ENCODE measurements at regions not wholly inside any gene's neighbourhood (a gene's known extent, or its start where the extent isn't known, plus 50 kb on each side); places are given as distances from the start of the nearest gene placed in this dataset.

DNA sequence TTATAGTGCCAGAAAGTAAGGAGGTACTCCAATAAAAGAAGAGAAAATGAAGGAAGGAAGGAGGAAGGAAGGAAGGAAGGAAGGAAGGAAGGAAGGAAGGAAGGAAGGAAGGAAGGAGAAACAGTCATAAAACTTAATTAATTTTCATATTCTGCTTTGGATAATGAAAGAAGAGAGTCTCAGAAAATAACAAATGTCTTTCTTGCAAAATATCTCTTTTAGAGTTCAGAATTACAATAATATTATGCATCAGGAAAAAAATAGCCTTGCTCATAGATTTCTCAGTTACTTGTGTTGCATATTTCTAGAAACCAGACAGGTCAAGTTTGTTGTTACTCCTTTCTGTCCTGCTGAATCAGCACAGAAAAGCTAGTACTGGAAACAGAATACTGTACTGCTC, 130.1 kb upstream of the DKK2 start:
- H3K27ac ChIP-seq (ENCODE audit: low read depth, low read length), result no peak overlapping the region
- H3K36me3 ChIP-seq (ENCODE audit: control insufficient read depth in 1 of 2, insufficient read depth in 2 of 2, low read length in 2 of 2), result no peaks in the 10 kb centered on the region
- H2AK5ac ChIP-seq (ENCODE audit: low read length), result no peak overlapping the region
- H2AFZ ChIP-seq (ENCODE audit: insufficient read depth, low read length, poor library complexity), result no peak overlapping the region
- no peak overlapping the region for H3K4me2 ChIP-seq (ENCODE audit: low read length)
- no peaks in the 10 kb centered on the region for H3K27me3 ChIP-seq (ENCODE audit: insufficient read depth, low read length)
- H3K23ac ChIP-seq (ENCODE audit: low read length), result no peak overlapping the region
- no peak overlapping the region for H4K91ac ChIP-seq (ENCODE audit: low read depth, low read length)
- no peaks in the 10 kb centered on the region for H3K79me2 ChIP-seq (ENCODE audit: control insufficient read depth, insufficient read depth, low read length, poor library complexity)
- no peak overlapping the region for H3K9ac ChIP-seq (ENCODE audit: low read length)
- no peaks in the 10 kb centered on the region for H3K4me1 ChIP-seq (ENCODE audit: control insufficient read depth in 1 of 2, insufficient read depth in 2 of 2, low read length in 2 of 2)
- no peak overlapping the region for H4K12ac ChIP-seq (ENCODE audit: low read depth, low read length)
- H3K79me1 ChIP-seq (ENCODE audit: low read length), result no peaks in the 10 kb centered on the region
- no peak overlapping the region for H3K4ac ChIP-seq (ENCODE audit: low read depth, low read length)
- no peak overlapping the region for H2BK120ac ChIP-seq (ENCODE audit: insufficient read depth, low read length, poor library complexity)
- no peak overlapping the region for H3K14ac ChIP-seq (ENCODE audit: low read length)
- H2BK5ac ChIP-seq (ENCODE audit: low read depth, low read length, poor library complexity), result no peak overlapping the region
- DNase-seq, result no peak
- no peak overlapping the region for H3K4me3 ChIP-seq (ENCODE audit: low read depth, low read length)
- no peak overlapping the region for H4K8ac ChIP-seq (ENCODE audit: low read depth, low read length)
- no peak overlapping the region for H2BK12ac ChIP-seq (ENCODE audit: low read length)
- no peaks in the 10 kb centered on the region for H3K9me3 ChIP-seq (ENCODE audit: insufficient read depth, low read depth, low read length)
- no peak overlapping the region for H3K18ac ChIP-seq (ENCODE audit: low read length)

DNA sequence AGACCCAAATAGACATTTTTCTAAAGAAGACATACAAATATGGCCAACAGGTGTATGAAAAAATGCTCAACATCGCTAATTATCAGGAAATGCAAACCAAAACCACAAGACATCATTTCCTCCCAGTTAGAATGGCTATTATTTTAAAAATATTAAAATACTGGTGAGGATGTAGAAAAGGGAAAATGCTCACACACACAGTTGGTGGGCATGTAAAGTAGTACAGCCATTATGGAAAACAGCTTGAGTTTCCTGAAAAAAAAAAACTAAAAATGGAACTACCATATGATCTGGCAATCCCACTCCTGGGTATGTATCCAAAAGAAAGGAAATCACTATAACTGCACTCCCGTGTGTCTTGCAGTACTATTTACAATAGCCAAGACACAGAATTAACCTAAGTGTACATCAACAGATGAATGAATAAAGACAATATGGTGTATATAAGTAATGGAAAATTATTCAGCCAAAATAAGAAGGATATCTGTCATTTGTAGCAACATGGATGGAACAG, 128.9 kb upstream of the DKK2 start:
- no peaks in the 10 kb centered on the region for H3K79me2 ChIP-seq (ENCODE audit: control insufficient read depth, insufficient read depth, low read length, poor library complexity)
- H2AK5ac ChIP-seq (ENCODE audit: low read length), result no peak overlapping the region
- no peak overlapping the region for H3K4ac ChIP-seq (ENCODE audit: low read depth, low read length)
- H3K9ac ChIP-seq (ENCODE audit: low read length), result no peak overlapping the region
- H2BK12ac ChIP-seq (ENCODE audit: low read length), result no peak overlapping the region
- H4K12ac ChIP-seq (ENCODE audit: low read depth, low read length), result no peak overlapping the region
- no peaks in the 10 kb centered on the region for H3K27me3 ChIP-seq (ENCODE audit: insufficient read depth, low read length)
- no peak for DNase-seq
- H3K36me3 ChIP-seq (ENCODE audit: control insufficient read depth in 1 of 2, insufficient read depth in 2 of 2, low read length in 2 of 2), result no peaks in the 10 kb centered on the region
- H2BK5ac ChIP-seq (ENCODE audit: low read depth, low read length, poor library complexity), result no peak overlapping the region
- no peak overlapping the region for H4K91ac ChIP-seq (ENCODE audit: low read depth, low read length)
- H3K4me3 ChIP-seq (ENCODE audit: low read depth, low read length), result no peak overlapping the region
- H3K9me3 ChIP-seq (ENCODE audit: insufficient read depth, low read depth, low read length), result no peaks in the 10 kb centered on the region
- no peak overlapping the region for H3K18ac ChIP-seq (ENCODE audit: low read length)
- H3K27ac ChIP-seq (ENCODE audit: low read depth, low read length), result no peak overlapping the region
- H2BK120ac ChIP-seq (ENCODE audit: insufficient read depth, low read length, poor library complexity), result no peak overlapping the region
- no peak overlapping the region for H2AFZ ChIP-seq (ENCODE audit: insufficient read depth, low read length, poor library complexity)
- no peak overlapping the region for H3K23ac ChIP-seq (ENCODE audit: low read length)
- no peaks in the 10 kb centered on the region for H3K79me1 ChIP-seq (ENCODE audit: low read length)
- WGBS (ENCODE audit: extremely low coverage, insufficient coverage, insufficient read length), result no CpG with 5 or more reads among the region's 2 CpGs
- no peak overlapping the region for H4K8ac ChIP-seq (ENCODE audit: low read depth, low read length)
- H3K4me2 ChIP-seq (ENCODE audit: low read length), result no peak overlapping the region
- no peaks in the 10 kb centered on the region for H3K4me1 ChIP-seq (ENCODE audit: control insufficient read depth in 1 of 2, insufficient read depth in 2 of 2, low read length in 2 of 2)
- no peak overlapping the region for H3K14ac ChIP-seq (ENCODE audit: low read length)

DNA sequence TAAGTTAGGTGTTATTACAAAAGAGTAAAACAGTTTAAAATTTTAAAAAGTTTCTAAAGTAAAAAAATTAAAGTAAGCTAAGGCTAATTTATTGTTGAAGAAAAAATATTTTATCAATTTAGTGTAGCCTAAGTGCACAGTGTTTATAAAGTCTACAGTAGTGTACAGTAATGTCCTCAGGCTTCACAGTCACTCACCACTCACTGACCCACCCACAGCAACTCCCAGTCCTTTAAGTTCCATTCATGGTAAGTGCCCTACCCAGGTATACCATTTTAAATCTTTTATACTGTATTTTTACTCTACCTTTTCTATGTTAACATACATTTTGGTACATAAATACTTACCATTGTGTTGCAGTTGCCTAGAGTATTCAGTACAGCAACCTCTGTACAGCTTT, 120.3 kb upstream of the DKK2 start:
- no peak overlapping the region for H2AFZ ChIP-seq (ENCODE audit: insufficient read depth, low read length, poor library complexity)
- H3K23ac ChIP-seq (ENCODE audit: low read length), result no peak overlapping the region
- no peak overlapping the region for H4K8ac ChIP-seq (ENCODE audit: low read depth, low read length)
- no peak overlapping the region for H3K4me2 ChIP-seq (ENCODE audit: low read length)
- H3K4ac ChIP-seq (ENCODE audit: low read depth, low read length), result no peak overlapping the region
- no peak overlapping the region for H2AK5ac ChIP-seq (ENCODE audit: low read length)
- H4K91ac ChIP-seq (ENCODE audit: low read depth, low read length), result no peak overlapping the region
- no peaks in the 10 kb centered on the region for H3K9me3 ChIP-seq (ENCODE audit: insufficient read depth, low read depth, low read length)
- peaks cover 3% of the 10 kb centered on the region for H3K79me1 ChIP-seq (ENCODE audit: low read length)
- H2BK120ac ChIP-seq (ENCODE audit: insufficient read depth, low read length, poor library complexity), result no peak overlapping the region
- no peaks in the 10 kb centered on the region for H3K79me2 ChIP-seq (ENCODE audit: control insufficient read depth, insufficient read depth, low read length, poor library complexity)
- no peak overlapping the region for H2BK5ac ChIP-seq (ENCODE audit: low read depth, low read length, poor library complexity)
- no peak overlapping the region for H3K9ac ChIP-seq (ENCODE audit: low read length)
- H3K27ac ChIP-seq (ENCODE audit: low read depth, low read length), result no peak overlapping the region
- H3K27me3 ChIP-seq (ENCODE audit: insufficient read depth, low read length), result no peaks in the 10 kb centered on the region
- no peak for DNase-seq
- no peak overlapping the region for H2BK12ac ChIP-seq (ENCODE audit: low read length)
- H4K12ac ChIP-seq (ENCODE audit: low read depth, low read length), result no peak overlapping the region
- H3K4me3 ChIP-seq (ENCODE audit: low read depth, low read length), result no peak overlapping the region
- peaks cover 0 to 1% of the 10 kb centered on the region in 2 experiments for H3K4me1 ChIP-seq (ENCODE audit: control insufficient read depth in 1 of 2, insufficient read depth in 2 of 2, low read length in 2 of 2)
- no peaks in the 10 kb centered on the region for H3K36me3 ChIP-seq (ENCODE audit: control insufficient read depth in 1 of 2, insufficient read depth in 2 of 2, low read length in 2 of 2)
- no peak overlapping the region for H3K18ac ChIP-seq (ENCODE audit: low read length)
- no peak overlapping the region for H3K14ac ChIP-seq (ENCODE audit: low read length)

DNA sequence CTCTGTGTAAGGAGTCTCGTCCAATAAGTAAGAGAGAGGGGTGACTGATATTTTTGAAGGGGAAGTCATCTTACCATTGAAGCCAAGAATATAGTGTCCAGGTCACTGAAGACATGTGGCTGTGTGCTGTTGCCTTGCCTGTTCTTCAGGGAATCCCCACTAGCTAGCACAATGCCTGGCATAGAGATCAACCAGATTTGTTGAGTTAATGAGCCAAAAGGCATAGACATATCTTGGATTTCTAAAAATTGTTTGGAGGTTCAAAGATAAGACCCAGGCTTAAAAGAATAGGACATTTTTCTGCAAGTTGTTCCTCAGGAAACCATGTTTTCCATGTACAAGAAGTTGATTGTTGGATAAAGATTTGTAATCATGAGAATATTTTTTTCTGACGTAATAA, 119.3 kb upstream of the DKK2 start:
- H3K79me2 ChIP-seq (ENCODE audit: control insufficient read depth, insufficient read depth, low read length, poor library complexity), result no peaks in the 10 kb centered on the region
- no peaks in the 10 kb centered on the region for H3K9me3 ChIP-seq (ENCODE audit: insufficient read depth, low read depth, low read length)
- no peak overlapping the region for H4K12ac ChIP-seq (ENCODE audit: low read depth, low read length)
- H4K91ac ChIP-seq (ENCODE audit: low read depth, low read length), result no peak overlapping the region
- no peak overlapping the region for H2BK12ac ChIP-seq (ENCODE audit: low read length)
- H2BK120ac ChIP-seq (ENCODE audit: insufficient read depth, low read length, poor library complexity), result no peak overlapping the region
- H3K27me3 ChIP-seq (ENCODE audit: insufficient read depth, low read length), result no peaks in the 10 kb centered on the region
- no peak overlapping the region for H2AK5ac ChIP-seq (ENCODE audit: low read length)
- DNase-seq, result peak in 1 of 2 donors; percentile 26
- no peak overlapping the region for H3K4me3 ChIP-seq (ENCODE audit: low read depth, low read length)
- H3K36me3 ChIP-seq (ENCODE audit: control insufficient read depth in 1 of 2, insufficient read depth in 2 of 2, low read length in 2 of 2), result no peaks in the 10 kb centered on the region
- H3K79me1 ChIP-seq (ENCODE audit: low read length), result peaks cover 3% of the 10 kb centered on the region
- no peak overlapping the region for H3K18ac ChIP-seq (ENCODE audit: low read length)
- no peak overlapping the region for H3K4me2 ChIP-seq (ENCODE audit: low read length)
- WGBS (ENCODE audit: extremely low coverage, insufficient coverage, insufficient read length), result no CpG with 5 or more reads among the region's 2 CpGs
- H3K27ac ChIP-seq (ENCODE audit: low read depth, low read length), result no peak overlapping the region
- no peak overlapping the region for H2BK5ac ChIP-seq (ENCODE audit: low read depth, low read length, poor library complexity)
- H3K14ac ChIP-seq (ENCODE audit: low read length), result no peak overlapping the region
- H3K9ac ChIP-seq (ENCODE audit: low read length), result no peak overlapping the region
- H3K4me1 ChIP-seq (ENCODE audit: control insufficient read depth in 1 of 2, insufficient read depth in 2 of 2, low read length in 2 of 2), result peaks cover 0 to 1% of the 10 kb centered on the region in 2 experiments
- no peak overlapping the region for H2AFZ ChIP-seq (ENCODE audit: insufficient read depth, low read length, poor library complexity)
- H3K23ac ChIP-seq (ENCODE audit: low read length), result no peak overlapping the region
- no peak overlapping the region for H4K8ac ChIP-seq (ENCODE audit: low read depth, low read length)
- H3K4ac ChIP-seq (ENCODE audit: low read depth, low read length), result no peak overlapping the region
